ENCODE measurements at regions not wholly inside any gene's neighbourhood (a gene's known extent, or its start where the extent isn't known, plus 50 kb on each side); places are given as distances from the start of the nearest gene placed in this dataset.

- TF ChIP-seq CTCF (IDR thresholded peaks at IDR 0.05; ENCODE audit: insufficient read depth, low read length, severe bottlenecking), result no peak
- no peaks in the 10 kb centered on the region for H3K36me3 ChIP-seq (ENCODE audit: control insufficient read depth, insufficient read depth, low read length)
- no peaks in the 10 kb centered on the region for H3K27me3 ChIP-seq (ENCODE audit: control insufficient read depth, insufficient read depth, low read length)
- no peak overlapping the region for H3K4me3 ChIP-seq (ENCODE audit: low read depth, low read length)
- FAIRE-seq (no peak), DNase-seq (ENCODE audit: low read depth) (no peak)
These were observed 137.1 kb upstream of the ADAMTS19 start for GRCh38 chr5:129322968-129323367.

GRCh38 chr5:129341306-129341705 is 118.8 kb upstream of the ADAMTS19 start:
- no peak for TF ChIP-seq CTCF (IDR thresholded peaks at IDR 0.05; ENCODE audit: insufficient read depth, low read length, severe bottlenecking)
- Histone ChIP-seq H3K4me3 (ENCODE audit: low read depth, low read length) (no peak overlapping the region), H3K27me3 (ENCODE audit: control insufficient read depth, insufficient read depth, low read length) (no peaks in the 10 kb centered on the region), H3K36me3 (ENCODE audit: control insufficient read depth, insufficient read depth, low read length) (no peaks in the 10 kb centered on the region)
- FAIRE-seq, result no peak
- DNase-seq (ENCODE audit: low read depth), result no peak

- Histone ChIP-seq H3K27me3 (ENCODE audit: control insufficient read depth, insufficient read depth, low read length) (no peaks in the 10 kb centered on the region), H3K4me3 (ENCODE audit: low read depth, low read length) (no peak overlapping the region)
- no peak for FAIRE-seq
These were observed 117.3 kb upstream of the ADAMTS19 start for GRCh38 chr5:129342796-129343195.

GRCh38 chr5:129345213-129345924 is 114.7 kb upstream of the ADAMTS19 start:
- no peak for DNase-seq (ENCODE audit: low read depth)
- no peaks in the 10 kb centered on the region for H3K36me3 ChIP-seq (ENCODE audit: control insufficient read depth, insufficient read depth, low read length)
- H3K27me3 ChIP-seq (ENCODE audit: control insufficient read depth, insufficient read depth, low read length), result no peaks in the 10 kb centered on the region
- TF ChIP-seq CTCF (IDR thresholded peaks at IDR 0.05; ENCODE audit: insufficient read depth, low read length, severe bottlenecking), result no peak
- FAIRE-seq, result no peak
- H3K4me3 ChIP-seq (ENCODE audit: low read depth, low read length), result no peak overlapping the region

More at GRCh38 chr5:129342796-129343195, 117.3 kb upstream of the ADAMTS19 start:
- TF ChIP-seq CTCF (IDR thresholded peaks at IDR 0.05; ENCODE audit: insufficient read depth, low read length, severe bottlenecking), result no peak
- no peak for DNase-seq (ENCODE audit: low read depth)
- no peaks in the 10 kb centered on the region for H3K36me3 ChIP-seq (ENCODE audit: control insufficient read depth, insufficient read depth, low read length)

GRCh38 chr5:129356846-129357245 is 103.3 kb upstream of the ADAMTS19 start:
- FAIRE-seq, result no peak
- TF ChIP-seq CTCF (IDR thresholded peaks at IDR 0.05; ENCODE audit: insufficient read depth, low read length, severe bottlenecking), result no peak
- H3K4me3 ChIP-seq (ENCODE audit: low read depth, low read length), result no peak overlapping the region

GRCh38 chr5:129358069-129358468 is 102.0 kb upstream of the ADAMTS19 start:
- no peak for TF ChIP-seq CTCF (IDR thresholded peaks at IDR 0.05; ENCODE audit: insufficient read depth, low read length, severe bottlenecking)
- Histone ChIP-seq H3K4me3 (ENCODE audit: low read depth, low read length) (no peak overlapping the region), H3K36me3 (ENCODE audit: control insufficient read depth, insufficient read depth, low read length) (no peaks in the 10 kb centered on the region), H3K27me3 (ENCODE audit: control insufficient read depth, insufficient read depth, low read length) (no peaks in the 10 kb centered on the region)
- FAIRE-seq, result no peak
- no peak for DNase-seq (ENCODE audit: low read depth)

More at GRCh38 chr5:129356846-129357245, 103.3 kb upstream of the ADAMTS19 start:
- no peak for DNase-seq (ENCODE audit: low read depth)
- no peaks in the 10 kb centered on the region for H3K27me3 ChIP-seq (ENCODE audit: control insufficient read depth, insufficient read depth, low read length)
- H3K36me3 ChIP-seq (ENCODE audit: control insufficient read depth, insufficient read depth, low read length), result no peaks in the 10 kb centered on the region

All from bronchial epithelial cell (primary cell).